Left renal pelvis (tissue), 4 donors: ENCODE measurements at regions not wholly inside any gene's neighbourhood (a gene's known extent, or its start where the extent isn't known, plus 50 kb on each side); places are given as distances from the start of the nearest gene placed in this dataset.
A peak's percentile ranks its signal among the peaks of the same experiment; 100 is the strongest.

Source experiments
- DNase-seq, 4 donors: peaks; one replicate each; pipeline ENCODE4 v3.0.0-alpha.2; 2013; ENCODE audit warnings: low read depth in 4 of 4, low spot score in 3 of 4

GRCh38 chr14:89613260-89614008, 196.4 kb upstream of the FOXN3 start:
- DNase-seq: no peak

- DNase-seq: no peak
Measured at GRCh38 chr14:89609500-89610100, 192.6 kb upstream of the FOXN3 start.

GRCh38 chr14:89607453-89607852, 190.4 kb upstream of the FOXN3 start:
- no peak for DNase-seq

- no peak for DNase-seq
Measured at GRCh38 chr14:89603938-89604480, 187.0 kb upstream of the FOXN3 start.

GRCh38 chr14:89600950-89601826, 184.2 kb upstream of the FOXN3 start:
- no peak for DNase-seq

GRCh38 chr14:89600029-89600428, 183.0 kb upstream of the FOXN3 start:
- no peak for DNase-seq

GRCh38 chr14:89598548-89599186, 181.6 kb upstream of the FOXN3 start:
- DNase-seq: no peak

- DNase-seq: no peak
Measured at GRCh38 chr14:89592961-89593360, 175.9 kb upstream of the FOXN3 start.

- no peak for DNase-seq
Measured at GRCh38 chr14:89589400-89590118, 172.5 kb upstream of the FOXN3 start.

GRCh38 chr14:89588840-89589296, 171.8 kb upstream of the FOXN3 start:
- no peak for DNase-seq

- no peak for DNase-seq
Measured at GRCh38 chr14:89588016-89588415, 171.0 kb upstream of the FOXN3 start.

GRCh38 chr14:89587136-89587420, 170.0 kb upstream of the FOXN3 start:
- DNase-seq: no peak

- DNase-seq: no peak
Measured at GRCh38 chr14:89586258-89587135, 169.5 kb upstream of the FOXN3 start.

GRCh38 chr14:89578156-89578555, 161.1 kb upstream of the FOXN3 start:
- no peak for DNase-seq

GRCh38 chr14:89576960-89577359, 159.9 kb upstream of the FOXN3 start:
- no peak for DNase-seq

GRCh38 chr14:89576145-89576927, 159.3 kb upstream of the FOXN3 start:
- peak in 3 of 4 donors; percentile 50 to 56 (median 52) for DNase-seq

GRCh38 chr14:89575386-89576061, 158.5 kb upstream of the FOXN3 start:
- no peak for DNase-seq

GRCh38 chr14:89574420-89574819, 157.4 kb upstream of the FOXN3 start:
- no peak for DNase-seq
